Parathyroid adenoma (tissue), 2 donors: ENCODE measurements at regions not wholly inside any gene's neighbourhood (a gene's known extent, or its start where the extent isn't known, plus 50 kb on each side); places are given as distances from the start of the nearest gene placed in this dataset.

ENCODE experiments used
- H2AFZ ChIP-seq: fragments of 300-600 bp; sonication (generic); one replicate; pipeline ENCODE4 v1.7.0; 2017; ENCODE audit warnings: antibody characterized with exemption, mild to moderate bottlenecking
- H3K27ac ChIP-seq: fragments of 300-600 bp; sonication (generic); one replicate; pipeline ENCODE4 v1.7.0; 2017
- H3K27me3 ChIP-seq: fragments of 300-600 bp; sonication (generic); one replicate; pipeline ENCODE4 v1.7.0; 2017; ENCODE audit warnings: low read length; ENCODE audit not compliant: control insufficient read depth, insufficient read depth
- H3K36me3 ChIP-seq: fragments of 300-600 bp; sonication (generic); one replicate; pipeline ENCODE4 v1.7.0; 2017; ENCODE audit warnings: low read length; ENCODE audit not compliant: control insufficient read depth, insufficient read depth
- H3K4me1 ChIP-seq: fragments of 300-600 bp; sonication (generic); one replicate; pipeline ENCODE4 v1.7.0; 2017; ENCODE audit warnings: control low read depth
- H3K4me2 ChIP-seq: fragments of 300-600 bp; sonication (generic); one replicate; pipeline ENCODE4 v1.7.0; 2017; ENCODE audit warnings: low read length
- H3K4me3 ChIP-seq: fragments of 300-600 bp; sonication (generic); one replicate; pipeline ENCODE4 v1.7.0; 2017; ENCODE audit warnings: low read depth, low read length
- H3K79me2 ChIP-seq: fragments of 300-600 bp; sonication (generic); one replicate; pipeline ENCODE4 v1.7.0; 2017; ENCODE audit warnings: control low read depth
- H3K9ac ChIP-seq: fragments of 300-600 bp; sonication (generic); one replicate; pipeline ENCODE4 v1.7.0; 2017; ENCODE audit warnings: mild to moderate bottlenecking
- H3K9me3 ChIP-seq: fragments of 300-600 bp; sonication (generic); one replicate; pipeline ENCODE4 v1.7.0; 2017; ENCODE audit warnings: low read length; ENCODE audit not compliant: control insufficient read depth
- CTCF ChIP-seq: fragments of 300-600 bp; sonication (generic); IDR thresholded peaks from one replicate; pipeline ENCODE4 v1.7.0; 2017; ENCODE audit warnings: antibody characterized with exemption, mild to moderate bottlenecking
- donor health status: primary hyperparathyroidism.

DNA sequence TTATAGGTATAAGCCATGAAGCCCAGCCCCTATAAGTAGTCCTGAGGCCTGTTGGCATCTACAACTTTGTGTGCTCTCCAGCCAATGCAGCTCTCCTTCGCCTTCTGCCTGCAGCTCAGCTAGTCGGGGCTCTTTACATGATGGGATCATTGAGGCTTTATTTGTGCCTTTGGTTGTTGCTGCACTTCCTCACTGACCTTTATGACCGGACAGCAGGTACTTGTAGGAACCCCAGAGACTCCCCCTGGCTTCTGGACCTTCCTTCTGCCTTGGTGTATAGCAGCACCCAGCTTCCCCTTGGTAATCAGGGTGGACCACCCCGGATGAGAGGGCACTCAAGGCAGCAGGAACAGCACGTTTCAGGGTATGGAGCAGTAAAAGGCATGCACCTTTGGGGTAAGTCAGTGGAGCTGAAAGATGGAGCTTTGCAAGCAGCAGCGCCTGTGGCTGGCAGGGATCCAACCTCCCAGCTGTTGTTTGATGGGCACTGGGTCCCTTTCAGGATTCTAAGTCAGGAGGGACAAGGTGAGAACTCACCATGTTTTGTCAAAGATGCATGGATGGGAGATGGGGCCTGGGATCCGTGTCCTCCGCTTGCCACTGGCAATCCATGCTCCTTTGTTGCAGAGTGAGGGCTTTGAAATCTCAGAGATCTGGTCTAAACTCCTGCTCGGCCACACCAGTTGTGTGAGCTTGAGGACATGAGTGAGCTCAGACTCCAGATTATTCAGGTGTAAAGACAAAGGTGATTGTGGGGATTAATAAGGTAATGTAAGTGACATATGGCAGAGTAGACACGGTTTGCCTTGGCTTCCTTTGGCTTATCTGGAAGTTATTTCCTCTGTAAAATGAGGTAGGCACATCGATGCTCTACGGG lies 65.1 kb upstream of the KLF13 start:
- Histone ChIP-seq H3K36me3 (no peaks in the 10 kb centered on the region), H3K9ac (no peak overlapping the region), H3K4me3 (no peak overlapping the region), H3K4me1 (no peaks in the 10 kb centered on the region), H3K9me3 (no peaks in the 10 kb centered on the region), H3K79me2 (no peaks in the 10 kb centered on the region), H3K27me3 (no peaks in the 10 kb centered on the region), H2AFZ (no peak overlapping the region), H3K4me2 (no peak overlapping the region), H3K27ac (no peak overlapping the region)
- no peak for TF ChIP-seq CTCF

- Histone ChIP-seq H3K27me3 (no peaks in the 10 kb centered on the region), H3K4me1 (no peaks in the 10 kb centered on the region), H3K9me3 (no peaks in the 10 kb centered on the region), H2AFZ (no peak overlapping the region), H3K79me2 (no peaks in the 10 kb centered on the region), H3K4me3 (no peak overlapping the region), H3K27ac (no peak overlapping the region), H3K36me3 (no peaks in the 10 kb centered on the region), H3K9ac (no peak overlapping the region), H3K4me2 (no peak overlapping the region)
- TF ChIP-seq CTCF, result no peak
These were observed 64.5 kb upstream of the KLF13 start for GRCh38 chr15:31262143-31262530.

DNA sequence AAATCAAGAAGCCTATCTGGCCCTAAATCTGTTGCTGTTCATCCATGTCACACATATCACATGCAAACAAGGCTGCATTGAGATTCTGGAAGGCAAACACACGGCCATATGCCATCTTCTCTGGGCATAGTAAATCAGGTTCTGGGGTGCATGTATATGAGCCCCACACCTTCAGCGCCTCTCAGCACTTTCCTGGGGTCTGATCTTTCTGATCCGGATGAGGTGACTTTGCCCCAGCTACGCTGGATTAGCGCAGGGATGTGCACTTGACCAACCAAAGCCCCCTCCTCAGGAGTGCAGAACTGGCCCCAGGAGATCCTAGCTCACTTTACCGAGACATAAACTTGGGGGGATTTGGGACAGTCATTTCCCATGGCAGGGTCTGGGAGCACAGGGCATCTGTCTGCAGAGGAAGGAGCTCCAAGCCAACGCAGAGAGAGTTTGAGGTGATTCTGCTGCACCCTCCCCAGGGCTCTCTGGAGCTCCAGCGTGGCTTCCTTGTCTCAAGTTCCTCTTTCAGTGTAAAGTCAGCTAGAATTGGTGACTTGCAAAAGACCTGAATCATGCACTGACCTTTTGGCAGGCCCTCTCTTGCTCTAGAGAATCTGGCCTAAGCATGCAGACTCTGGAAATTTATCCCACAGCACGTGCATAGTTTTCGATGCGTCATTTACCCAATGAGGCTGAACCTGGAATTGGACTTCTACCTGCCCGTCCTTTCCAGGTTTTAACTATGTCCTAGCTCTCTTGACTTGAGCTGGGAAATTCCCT lies 63.5 kb upstream of the KLF13 start:
- H3K27ac ChIP-seq, result no peak overlapping the region
- no peak overlapping the region for H3K4me3 ChIP-seq
- H3K4me1 ChIP-seq, result no peaks in the 10 kb centered on the region
- TF ChIP-seq CTCF, result no peak
- H3K9ac ChIP-seq, result no peak overlapping the region
- H3K9me3 ChIP-seq, result no peaks in the 10 kb centered on the region
- no peak overlapping the region for H2AFZ ChIP-seq
- no peaks in the 10 kb centered on the region for H3K36me3 ChIP-seq
- H3K79me2 ChIP-seq, result no peaks in the 10 kb centered on the region
- H3K27me3 ChIP-seq, result no peaks in the 10 kb centered on the region
- H3K4me2 ChIP-seq, result no peak overlapping the region

DNA sequence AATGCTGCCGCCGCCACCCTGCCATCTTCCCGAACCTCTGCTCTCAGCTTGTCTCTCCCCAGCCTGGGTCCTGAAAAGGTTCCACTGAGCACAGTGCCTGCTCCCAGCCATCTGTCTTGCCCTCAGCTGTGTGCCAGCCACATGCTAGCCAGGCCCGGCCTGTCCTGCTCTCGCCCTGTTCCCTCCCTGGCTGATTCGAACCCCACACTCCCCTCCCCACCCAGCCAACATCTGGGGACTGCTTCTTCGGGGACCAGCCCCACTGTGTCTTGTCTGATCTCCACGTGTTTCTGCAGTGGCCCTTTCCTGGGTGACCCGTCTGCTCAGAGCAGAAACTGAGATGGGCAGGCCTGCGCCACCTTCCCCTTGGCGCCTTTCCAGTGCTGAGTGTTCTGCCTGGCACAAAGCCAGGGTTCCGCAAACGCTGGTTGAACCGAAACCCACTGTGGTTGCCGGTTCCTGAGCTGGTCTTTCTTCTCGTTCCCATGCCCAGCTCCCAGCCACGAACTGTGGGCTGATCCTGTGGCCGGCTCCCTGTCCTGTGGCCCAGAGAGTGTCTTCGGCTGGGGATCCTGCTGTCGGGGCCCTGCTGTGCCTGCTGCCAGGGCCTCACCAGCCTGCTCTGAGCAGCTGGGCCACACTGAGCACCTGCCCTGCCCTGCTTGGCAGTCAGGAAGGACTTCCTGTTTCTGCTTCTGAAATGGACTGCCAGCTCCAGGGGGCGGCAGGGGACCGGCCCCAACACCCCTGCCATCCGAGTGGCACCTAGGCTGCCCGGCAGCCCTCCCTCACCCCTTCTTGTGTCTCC lies 62.7 kb upstream of the KLF13 start:
- H3K79me2 ChIP-seq, result no peaks in the 10 kb centered on the region
- H3K27ac ChIP-seq, result no peak overlapping the region

More for the DNA sequence above, 62.7 kb upstream of the KLF13 start:
- Histone ChIP-seq H3K9ac (no peak overlapping the region), H3K27me3 (no peaks in the 10 kb centered on the region), H3K4me3 (no peak overlapping the region), H2AFZ (no peak overlapping the region), H3K36me3 (no peaks in the 10 kb centered on the region), H3K4me1 (no peaks in the 10 kb centered on the region), H3K4me2 (no peak overlapping the region), H3K9me3 (no peaks in the 10 kb centered on the region)
- TF ChIP-seq CTCF, result no peak
